Astrocyte (in vitro differentiated cells and primary cell): ENCODE measurements at regions not wholly inside any gene's neighbourhood (a gene's known extent, or its start where the extent isn't known, plus 50 kb on each side); places are given as distances from the start of the nearest gene placed in this dataset.

ENCODE experiments used
- CTCF ChIP-seq: IDR thresholded peaks from 2 replicates; pipeline ENCODE4 v1.5.1; 2011; ENCODE audit warnings: low read depth, mild to moderate bottlenecking, inconsistent platforms, low read length, moderate library complexity; ENCODE audit not compliant: insufficient read depth
- EZH2 ChIP-seq: IDR thresholded peaks from 2 replicates; pipeline ENCODE4 v1.6.1; 2012; ENCODE audit warnings: mild to moderate bottlenecking, low read length, inconsistent platforms; ENCODE audit not compliant: insufficient read depth

GRCh38 chrX:106249706-106250379, 81.7 kb downstream of the PWWP3B start:
- TF ChIP-seq CTCF = no peak
- TF ChIP-seq EZH2 = no peak
